ENCODE measurements at regions not wholly inside any gene's neighbourhood (a gene's known extent, or its start where the extent isn't known, plus 50 kb on each side); places are given as distances from the start of the nearest gene placed in this dataset.

GRCh38 chr5:60526336-60526875, 173.6 kb downstream of the DEPDC1B start:
- TF ChIP-seq GATA1 (IDR thresholded peaks at IDR 0.05; ENCODE audit: low read depth, low read length) (no peak), POLR2A (IDR thresholded peaks at IDR 0.05; ENCODE audit: low read length) (no peak)
- no peak for DNase-seq

- DNase-seq: no peak
- TF ChIP-seq GATA1 (IDR thresholded peaks at IDR 0.05; ENCODE audit: low read depth, low read length) (no peak), POLR2A (IDR thresholded peaks at IDR 0.05; ENCODE audit: low read length) (no peak)
Observed at GRCh38 chr5:60522292-60522905, 177.6 kb downstream of the DEPDC1B start.

GRCh38 chr5:60521376-60522291, 178.3 kb downstream of the DEPDC1B start:
- no peak for DNase-seq
- TF ChIP-seq GATA1 (IDR thresholded peaks at IDR 0.05; ENCODE audit: low read depth, low read length) (no peak), POLR2A (IDR thresholded peaks at IDR 0.05; ENCODE audit: low read length) (no peak)

GRCh38 chr5:60520451-60521227, 179.3 kb downstream of the DEPDC1B start:
- TF ChIP-seq GATA1 (IDR thresholded peaks at IDR 0.05; ENCODE audit: low read depth, low read length) (no peak), POLR2A (IDR thresholded peaks at IDR 0.05; ENCODE audit: low read length) (no peak)
- no peak for DNase-seq

- no peak for TF ChIP-seq GATA1 (IDR thresholded peaks at IDR 0.05; ENCODE audit: low read depth, low read length)
- no peak for TF ChIP-seq POLR2A (IDR thresholded peaks at IDR 0.05; ENCODE audit: low read length)
- no peak for DNase-seq
Observed at GRCh38 chr5:60519372-60519771, 180.6 kb downstream of the DEPDC1B start.

GRCh38 chr5:60517850-60518249, 182.1 kb downstream of the DEPDC1B start:
- TF ChIP-seq POLR2A (IDR thresholded peaks at IDR 0.05; ENCODE audit: low read length): no peak
- no peak for TF ChIP-seq GATA1 (IDR thresholded peaks at IDR 0.05; ENCODE audit: low read depth, low read length)
- DNase-seq: no peak

- no peak for DNase-seq
- no peak for TF ChIP-seq GATA1 (IDR thresholded peaks at IDR 0.05; ENCODE audit: low read depth, low read length)
- no peak for TF ChIP-seq POLR2A (IDR thresholded peaks at IDR 0.05; ENCODE audit: low read length)
Observed at GRCh38 chr5:60517094-60517694, 182.8 kb downstream of the DEPDC1B start.

- DNase-seq: no peak
- no peak for TF ChIP-seq GATA1 (IDR thresholded peaks at IDR 0.05; ENCODE audit: low read depth, low read length)
- TF ChIP-seq POLR2A (IDR thresholded peaks at IDR 0.05; ENCODE audit: low read length): no peak
Observed at GRCh38 chr5:60516688-60517087, 183.3 kb downstream of the DEPDC1B start.

GRCh38 chr5:60514152-60514551, 185.8 kb downstream of the DEPDC1B start:
- TF ChIP-seq GATA1 (IDR thresholded peaks at IDR 0.05; ENCODE audit: low read depth, low read length) (no peak), POLR2A (IDR thresholded peaks at IDR 0.05; ENCODE audit: low read length) (no peak)
- DNase-seq: no peak

- no peak for DNase-seq
- TF ChIP-seq GATA1 (IDR thresholded peaks at IDR 0.05; ENCODE audit: low read depth, low read length): no peak
Observed at GRCh38 chr5:60512117-60512516, 187.8 kb downstream of the DEPDC1B start.

GRCh38 chr5:60510663-60511062, 189.3 kb downstream of the DEPDC1B start:
- DNase-seq: no peak
- TF ChIP-seq POLR2A (IDR thresholded peaks at IDR 0.05; ENCODE audit: low read length) (no peak), GATA1 (IDR thresholded peaks at IDR 0.05; ENCODE audit: low read depth, low read length) (no peak)

GRCh38 chr5:60510049-60510448, 189.9 kb downstream of the DEPDC1B start:
- TF ChIP-seq POLR2A (IDR thresholded peaks at IDR 0.05; ENCODE audit: low read length) (no peak), GATA1 (IDR thresholded peaks at IDR 0.05; ENCODE audit: low read depth, low read length) (no peak)
- DNase-seq: no peak

- TF ChIP-seq POLR2A (IDR thresholded peaks at IDR 0.05; ENCODE audit: low read length) (no peak), GATA1 (IDR thresholded peaks at IDR 0.05; ENCODE audit: low read depth, low read length) (no peak)
- no peak for DNase-seq
Observed at GRCh38 chr5:60509519-60509918, 190.4 kb downstream of the DEPDC1B start.

Data from erythroblast (primary cell).